HepG2 (cell line): ENCODE measurements at regions not wholly inside any gene's neighbourhood (a gene's known extent, or its start where the extent isn't known, plus 50 kb on each side); places are given as distances from the start of the nearest gene placed in this dataset.

Experiments used
- ATAC-seq: fragments of 200-7000 bp; cut with Tn5 transposase; 3 replicates; pipeline ENCODE4 v1.9.1; 2020; ENCODE audit warnings: mild to moderate bottlenecking, moderate library complexity
- BruUV-seq: library from RNA; stranded (reverse); fragments of 400-500 nt; replicated peaks from 2 replicates; lab custom pipeline; 2021; lab: Mats Ljungman, UMichigan
- CTCF ChIA-PET: fragments of 300-600 bp; formaldehyde crosslinking; extraction: SDS; loops from one replicate; lab custom pipeline; 2021; ENCODE audit warnings: low total read pairs, inconsistent platforms, low intra/inter-chr PET ratio; lab: Yijun Ruan, JAX
- POLR2A ChIA-PET: fragments of 350-600 bp; sonication (Branson Sonifier 250); formaldehyde crosslinking; loops from one replicate; lab custom pipeline; 2020; ENCODE audit warnings: antibody characterized with exemption, inconsistent platforms; lab: Yijun Ruan, JAX
- DNase-seq: peaks from one replicate; pipeline ENCODE4 v3.0.0-alpha.2; 2015; ENCODE audit warnings: low spot score
- FAIRE-seq: peaks from 3 replicates; lab custom pipeline; 2011; peaks lifted over from hg19 to GRCh38; lab: Jason Lieb, UNC
- H2AFZ ChIP-seq: one replicate; pipeline ENCODE4 v1.6.1; 2011; ENCODE audit warnings: low read length, inconsistent platforms
- H3K27ac ChIP-seq: fragments of 300-600 bp; 3 replicates; pipeline ENCODE4 v1.8.0; 2011; ENCODE audit warnings: mixed run types, mild to moderate bottlenecking, mixed read lengths, low read length, inconsistent platforms; ENCODE audit not compliant: insufficient read depth; ENCODE audit errors: extremely low read length
- H3K27me3 ChIP-seq, 2 experiments: fragments of 200-600 bp in 1 of 2; 2 replicates in 1 of 2; 3 replicates in 1 of 2; pipeline versions ENCODE4 v1.6.0 to v1.8.0; 2011; ENCODE audit warnings: low read length in 2 of 2, mild to moderate bottlenecking in 2 of 2, moderate library complexity in 2 of 2, inconsistent platforms in 1 of 2; ENCODE audit not compliant: insufficient read depth in 2 of 2, control insufficient read depth in 1 of 2
- H3K36me3 ChIP-seq, 2 experiments: fragments of 200-600 bp in 1 of 2; replicated peaks in 1 of 2; 2 replicates in 1 of 2; 3 replicates in 1 of 2; pipeline versions ENCODE4 v1.5.1 to v1.8.0; 2011; ENCODE audit warnings: low read length in 2 of 2, inconsistent platforms in 1 of 2; ENCODE audit not compliant: insufficient read depth in 2 of 2, control insufficient read depth in 1 of 2
- H3K4me1 ChIP-seq: 2 replicates; pipeline ENCODE4 v1.5.1; 2012; ENCODE audit warnings: low read length, inconsistent platforms; ENCODE audit not compliant: insufficient read depth
- H3K4me2 ChIP-seq: 2 replicates; pipeline ENCODE4 v1.6.0; 2011; ENCODE audit warnings: low read depth, low read length, inconsistent platforms
- H3K4me3 ChIP-seq, 3 experiments: fragments of 200-600 bp in 1 of 3; sonication (generic), shearing (Covaris generic) in 1 of 3; replicated peaks in 1 of 3; 2 replicates each; pipeline ENCODE4 v1.5.1; 2011 to 2016; ENCODE audit warnings: low read length in 3 of 3, inconsistent platforms in 2 of 3, low read depth in 2 of 3, mild to moderate bottlenecking in 2 of 3, control low read depth in 1 of 3, mixed read lengths in 1 of 3; ENCODE audit not compliant: insufficient read depth in 1 of 3
- H3K79me2 ChIP-seq: one replicate; pipeline ENCODE4 v1.6.1; 2011; ENCODE audit warnings: low read length, inconsistent platforms; ENCODE audit not compliant: insufficient read depth
- H3K9ac ChIP-seq: 2 replicates; pipeline ENCODE4 v1.6.0; 2011; ENCODE audit warnings: mild to moderate bottlenecking, low read depth, low read length, inconsistent platforms; ENCODE audit not compliant: insufficient read depth
- H3K9me3 ChIP-seq: 2 replicates; pipeline ENCODE4 v1.5.1; 2012; ENCODE audit warnings: mild to moderate bottlenecking, low read length
- H4K20me1 ChIP-seq: 2 replicates; pipeline ENCODE4 v1.6.0; 2011; ENCODE audit warnings: inconsistent platforms, mild to moderate bottlenecking, low read length, moderate library complexity; ENCODE audit not compliant: insufficient read depth
- KDM5B ChIP-seq: sonication (generic); formaldehyde crosslinking; IDR thresholded peaks from 2 replicates; pipeline ENCODE4 v1.4.0; 2020; ENCODE audit warnings: missing genetic modification reagents, mild to moderate bottlenecking, borderline replicate concordance
- NR2F2 ChIP-seq: IDR thresholded peaks from 2 replicates; pipeline ENCODE4 v1.6.1; 2012; ENCODE audit warnings: low read depth, inconsistent platforms, borderline replicate concordance
- ZMYM3 ChIP-seq: sonication (generic); formaldehyde crosslinking; IDR thresholded peaks from 2 replicates; pipeline ENCODE4 v1.5.1; 2020; ENCODE audit warnings: mild to moderate bottlenecking, missing genetic modification reagents
- ZNF460 ChIP-seq: sonication (generic); formaldehyde crosslinking; IDR thresholded peaks from 2 replicates; pipeline ENCODE4 v1.5.1; 2020; ENCODE audit warnings: missing genetic modification reagents, mild to moderate bottlenecking, borderline replicate concordance
- ZNF563 ChIP-seq: sonication (generic); formaldehyde crosslinking; IDR thresholded peaks from 2 replicates; pipeline ENCODE4 v1.8.0; 2022; ENCODE audit warnings: mild to moderate bottlenecking, moderate library complexity, missing genetic modification reagents
- WGBS: methylation state at CpG from one replicate; pipeline ENCODE4 v1.1.6; 2017; ENCODE audit warnings: low lambda C conversion rate; 5-methylcytosine and 5-hydroxymethylcytosine counted together
- in situ Hi-C: cut with HindIII; loops from 2 replicates; pipeline ENCODE4 v1.10.0; 2017; ENCODE audit warnings: low pct_unique_long_range_greater_than_20kb; ENCODE audit not compliant: extremely low pct_ligation_motif_present
- intact Hi-C: fragments of 100-400 bp; cut with micrococcal nuclease; formaldehyde crosslinking; loops from one replicate; pipeline ENCODE4 v1.10.0; 2022; ENCODE audit not compliant: unreplicated experiment
- TF ChIP-seq, protein P1 (sequence below): sonication (generic); formaldehyde crosslinking; IDR thresholded peaks from 2 replicates; pipeline ENCODE4 v1.4.0; 2020; ENCODE audit warnings: missing genetic modification reagents

DNA sequence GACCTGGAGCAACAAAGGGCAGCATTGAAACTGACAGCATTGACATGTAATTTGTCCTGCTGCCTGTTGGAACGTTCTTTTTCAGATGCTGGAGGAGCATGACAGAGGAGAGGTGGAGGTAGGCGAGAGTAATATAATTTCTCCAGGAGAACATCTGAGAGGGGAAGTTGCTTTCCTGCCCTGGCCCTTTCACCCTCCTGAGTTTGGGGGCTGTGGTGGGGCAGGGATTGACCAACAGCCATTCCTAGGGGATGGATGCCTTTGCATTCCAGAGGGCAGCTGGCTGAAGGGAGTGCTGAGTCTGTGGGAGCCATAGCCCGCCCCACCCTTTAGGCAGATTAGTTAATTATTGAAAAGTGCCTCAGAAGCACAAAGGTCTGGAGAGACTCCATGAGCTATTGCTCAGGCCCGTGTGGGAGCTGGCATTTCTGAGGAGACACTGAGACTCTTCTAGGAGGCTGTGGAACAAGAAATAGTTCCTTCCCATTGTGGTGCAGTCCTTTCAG lies 73.5 kb downstream of the ARF6 start (continued):
- TF ChIP-seq, protein P1, sequence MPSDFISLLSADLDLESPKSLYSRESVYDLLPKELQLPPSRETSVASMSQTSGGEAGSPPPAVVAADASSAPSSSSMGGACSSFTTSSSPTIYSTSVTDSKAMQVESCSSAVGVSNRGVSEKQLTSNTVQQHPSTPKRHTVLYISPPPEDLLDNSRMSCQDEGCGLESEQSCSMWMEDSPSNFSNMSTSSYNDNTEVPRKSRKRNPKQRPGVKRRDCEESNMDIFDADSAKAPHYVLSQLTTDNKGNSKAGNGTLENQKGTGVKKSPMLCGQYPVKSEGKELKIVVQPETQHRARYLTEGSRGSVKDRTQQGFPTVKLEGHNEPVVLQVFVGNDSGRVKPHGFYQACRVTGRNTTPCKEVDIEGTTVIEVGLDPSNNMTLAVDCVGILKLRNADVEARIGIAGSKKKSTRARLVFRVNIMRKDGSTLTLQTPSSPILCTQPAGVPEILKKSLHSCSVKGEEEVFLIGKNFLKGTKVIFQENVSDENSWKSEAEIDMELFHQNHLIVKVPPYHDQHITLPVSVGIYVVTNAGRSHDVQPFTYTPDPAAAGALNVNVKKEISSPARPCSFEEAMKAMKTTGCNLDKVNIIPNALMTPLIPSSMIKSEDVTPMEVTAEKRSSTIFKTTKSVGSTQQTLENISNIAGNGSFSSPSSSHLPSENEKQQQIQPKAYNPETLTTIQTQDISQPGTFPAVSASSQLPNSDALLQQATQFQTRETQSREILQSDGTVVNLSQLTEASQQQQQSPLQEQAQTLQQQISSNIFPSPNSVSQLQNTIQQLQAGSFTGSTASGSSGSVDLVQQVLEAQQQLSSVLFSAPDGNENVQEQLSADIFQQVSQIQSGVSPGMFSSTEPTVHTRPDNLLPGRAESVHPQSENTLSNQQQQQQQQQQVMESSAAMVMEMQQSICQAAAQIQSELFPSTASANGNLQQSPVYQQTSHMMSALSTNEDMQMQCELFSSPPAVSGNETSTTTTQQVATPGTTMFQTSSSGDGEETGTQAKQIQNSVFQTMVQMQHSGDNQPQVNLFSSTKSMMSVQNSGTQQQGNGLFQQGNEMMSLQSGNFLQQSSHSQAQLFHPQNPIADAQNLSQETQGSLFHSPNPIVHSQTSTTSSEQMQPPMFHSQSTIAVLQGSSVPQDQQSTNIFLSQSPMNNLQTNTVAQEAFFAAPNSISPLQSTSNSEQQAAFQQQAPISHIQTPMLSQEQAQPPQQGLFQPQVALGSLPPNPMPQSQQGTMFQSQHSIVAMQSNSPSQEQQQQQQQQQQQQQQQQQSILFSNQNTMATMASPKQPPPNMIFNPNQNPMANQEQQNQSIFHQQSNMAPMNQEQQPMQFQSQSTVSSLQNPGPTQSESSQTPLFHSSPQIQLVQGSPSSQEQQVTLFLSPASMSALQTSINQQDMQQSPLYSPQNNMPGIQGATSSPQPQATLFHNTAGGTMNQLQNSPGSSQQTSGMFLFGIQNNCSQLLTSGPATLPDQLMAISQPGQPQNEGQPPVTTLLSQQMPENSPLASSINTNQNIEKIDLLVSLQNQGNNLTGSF (CRISPR knock-in tag), result no peak
- TF ChIP-seq NR2F2, result no peak
- TF ChIP-seq, all 625 proteins: peak for 93

DNA sequence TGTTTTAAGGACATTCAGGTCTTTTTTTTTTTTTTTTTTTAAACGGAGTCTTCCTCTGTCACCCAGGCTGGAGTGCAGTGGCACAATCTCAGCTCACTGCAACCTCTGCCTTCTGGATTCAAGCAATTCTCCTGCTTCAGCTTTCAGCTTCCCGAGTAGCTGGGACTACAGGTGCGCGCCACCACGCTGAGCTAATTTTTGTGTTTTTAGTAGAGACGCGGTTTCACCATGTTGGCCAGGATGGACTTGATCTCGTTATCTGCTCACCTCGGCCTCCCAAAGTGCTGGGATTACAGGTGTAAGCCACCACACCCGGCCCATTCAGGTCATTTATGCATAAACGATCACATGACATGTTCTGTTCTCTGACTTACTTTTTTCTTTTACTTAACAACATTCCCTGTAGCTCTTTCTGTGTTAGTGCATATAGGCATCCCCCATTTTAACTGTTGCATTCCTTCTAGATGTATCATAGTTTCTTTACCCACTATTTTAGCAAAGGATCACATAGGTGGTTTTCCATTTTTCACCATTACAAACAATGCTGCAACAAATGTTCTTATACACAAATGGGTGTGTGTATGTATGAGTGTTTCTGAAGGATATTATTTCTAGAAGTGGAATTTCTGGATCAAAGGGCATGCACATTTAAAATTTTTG lies 74.2 kb downstream of the ARF6 start:
- H3K27me3 ChIP-seq, result no peaks in the 10 kb centered on the region
- peaks cover 69% of the 10 kb centered on the region for H3K4me1 ChIP-seq
- H2AFZ ChIP-seq, result no peak overlapping the region
- in situ Hi-C loops (no loop called here), intact Hi-C loops (loop anchor here (2.0 to 5.0 kb wide), 3 partner anchors 20 to 70 kb away; no protein-coding TSS in a partner anchor)
- WGBS, result 81% methylated on average over 11 of the region's 11 CpGs
- DNase-seq (no peak), ATAC-seq (0 out of 3 replicates have a peak, but pooled peaks have one; percentile 8), FAIRE-seq (no peak)
- peak overlapping the region; percentile 86 for H3K27ac ChIP-seq
- TF ChIP-seq KDM5B (CRISPR knock-in tag), result 0 out of 2 replicates have a peak, but pooled peaks have one; percentile 37
- TF ChIP-seq ZNF460 (CRISPR knock-in tag), result peak; percentile 95
- TF ChIP-seq ZNF563, result no peak
- TF ChIP-seq ZMYM3 (CRISPR knock-in tag), result peak; percentile 72
- peak overlapping the region; percentile 64; the same call in 1 of the 2 replicates for H3K9ac ChIP-seq
- H3K4me3 ChIP-seq, result peak overlapping the region in 2 of 3 experiments; percentile 18 to 45; a peak in 2 of 6 replicates
- ChIA-PET POLR2A (interaction anchor here (0.6 to 1.8 kb wide), 13 partner anchors 8 to 149 kb away, joined by 3 to 28 read pairs (median 7); partner anchors contain the start of genes ARF6 and VCPKMT), CTCF (no interaction called here)
- H3K79me2 ChIP-seq, result no peaks in the 10 kb centered on the region
- BruUV-seq, result TSS peak; percentile 89
- H3K9me3 ChIP-seq, result no peaks in the 10 kb centered on the region
- H3K4me2 ChIP-seq, result peak overlapping the region; percentile 74
- H3K36me3 ChIP-seq, result no peaks in the 10 kb centered on the region
- no peaks in the 10 kb centered on the region for H4K20me1 ChIP-seq
